SK-N-SH treated with all-trans-retinoic acid at 6 μM for 48 hours (cell line): ENCODE measurements at regions not wholly inside any gene's neighbourhood (a gene's known extent, or its start where the extent isn't known, plus 50 kb on each side); places are given as distances from the start of the nearest gene placed in this dataset.

Source experiments
- ATAC-seq: fragments of 200-7000 bp; cut with Tn5 transposase; 3 replicates; pipeline ENCODE4 v1.9.1; 2020; ENCODE audit warnings: mild to moderate bottlenecking, moderate library complexity
- ARNTL ChIP-seq: fragments of 450-650 bp; formaldehyde crosslinking; IDR thresholded peaks from 2 replicates; pipeline ENCODE4 v1.5.0; 2020; ENCODE audit warnings: low read depth, mild to moderate bottlenecking, moderate library complexity, borderline replicate concordance
- BACH2 ChIP-seq: fragments of 250-450 bp; sonication (Bioruptor Pico); IDR thresholded peaks from 2 replicates; pipeline ENCODE4 v1.9.0; 2021; ENCODE audit warnings: mild to moderate bottlenecking, borderline replicate concordance
- CREB5 ChIP-seq: fragments of 250-450 bp; sonication (Bioruptor Pico); IDR thresholded peaks from 2 replicates; pipeline ENCODE4 v1.5.1; 2020; ENCODE audit warnings: low read depth, mild to moderate bottlenecking, moderate library complexity
- CSDC2 ChIP-seq: fragments of 250-450 bp; sonication (Bioruptor Pico); IDR thresholded peaks from 2 replicates; pipeline ENCODE4 v1.5.0; 2020; ENCODE audit warnings: mild to moderate bottlenecking, moderate library complexity
- CSRNP3 ChIP-seq: fragments of 250-450 bp; sonication (Bioruptor Pico); IDR thresholded peaks from 2 replicates; pipeline ENCODE4 v1.5.1; 2021; ENCODE audit warnings: mild to moderate bottlenecking, moderate library complexity
- ESRRG ChIP-seq: fragments of 250-450 bp; sonication (Bioruptor Pico); IDR thresholded peaks from 2 replicates; pipeline ENCODE4 v1.6.1; 2021; ENCODE audit warnings: mild to moderate bottlenecking
- GLIS3 ChIP-seq: fragments of 250-450 bp; sonication (Bioruptor Pico); IDR thresholded peaks from 2 replicates; pipeline ENCODE4 v1.5.0; 2020; ENCODE audit warnings: mild to moderate bottlenecking, moderate library complexity
- ISL1 ChIP-seq: fragments of 250-450 bp; sonication (Bioruptor Pico); IDR thresholded peaks from 2 replicates; pipeline ENCODE4 v2.1.2; 2022; ENCODE audit warnings: mild to moderate bottlenecking, moderate library complexity
- OSR1 ChIP-seq: fragments of 250-450 bp; sonication (Bioruptor Pico); IDR thresholded peaks from 2 replicates; pipeline ENCODE4 v1.8.0; 2022; ENCODE audit warnings: moderate library complexity, mild to moderate bottlenecking, inconsistent platforms
- PATZ1 ChIP-seq: fragments of 250-450 bp; sonication (Bioruptor Pico); IDR thresholded peaks from 2 replicates; pipeline ENCODE4 v1.8.0; 2020; ENCODE audit warnings: mild to moderate bottlenecking, moderate library complexity, borderline replicate concordance
- POU6F1 ChIP-seq: fragments of 250-450 bp; sonication (Bioruptor Pico); IDR thresholded peaks from 2 replicates; pipeline ENCODE4 v1.8.0; 2021; ENCODE audit warnings: low read depth, mild to moderate bottlenecking, moderate library complexity, borderline replicate concordance
- PPARA ChIP-seq: fragments of 250-450 bp; sonication (Bioruptor Pico); IDR thresholded peaks from 2 replicates; pipeline ENCODE4 v1.5.0; 2020; ENCODE audit warnings: mild to moderate bottlenecking, borderline replicate concordance
- RARB ChIP-seq: fragments of 250-450 bp; sonication (Bioruptor Pico); IDR thresholded peaks from 2 replicates; pipeline ENCODE4 v1.8.0; 2021; ENCODE audit warnings: mild to moderate bottlenecking, moderate library complexity
- SNAI2 ChIP-seq: fragments of 250-450 bp; sonication (Bioruptor Pico); IDR thresholded peaks from 2 replicates; pipeline ENCODE4 v1.5.0; 2020; ENCODE audit warnings: mild to moderate bottlenecking, moderate library complexity
- TCF4 ChIP-seq: fragments of 250-450 bp; sonication (Bioruptor Pico); IDR thresholded peaks from 2 replicates; pipeline ENCODE4 v1.8.0; 2021; ENCODE audit warnings: mild to moderate bottlenecking, moderate library complexity, borderline replicate concordance
- TOX ChIP-seq: fragments of 250-450 bp; sonication (Bioruptor Pico); IDR thresholded peaks from 2 replicates; pipeline ENCODE4 v1.8.0; 2021; ENCODE audit warnings: mild to moderate bottlenecking, moderate library complexity, borderline replicate concordance
- TSHZ2 ChIP-seq: fragments of 250-450 bp; sonication (Bioruptor Pico); IDR thresholded peaks from 2 replicates; pipeline ENCODE4 v1.5.0; 2020; ENCODE audit warnings: mild to moderate bottlenecking, moderate library complexity
- ZFP3 ChIP-seq: fragments of 250-450 bp; sonication (Bioruptor Pico); IDR thresholded peaks from 2 replicates; pipeline ENCODE4 v1.5.0; 2020; ENCODE audit warnings: mild to moderate bottlenecking, moderate library complexity
- ZFP30 ChIP-seq: fragments of 450-650 bp; formaldehyde crosslinking; IDR thresholded peaks from 2 replicates; pipeline ENCODE4 v1.5.0; 2022; ENCODE audit warnings: mild to moderate bottlenecking, moderate library complexity
- ZNF565 ChIP-seq: fragments of 450-650 bp; formaldehyde crosslinking; conservative IDR thresholded peaks from 2 replicates; pipeline ENCODE4 v1.5.0; 2020; ENCODE audit warnings: low read depth, mild to moderate bottlenecking, moderate library complexity
- ZNF70 ChIP-seq: fragments of 450-650 bp; formaldehyde crosslinking; IDR thresholded peaks from 2 replicates; pipeline ENCODE4 v1.5.0; 2020; ENCODE audit warnings: mild to moderate bottlenecking, moderate library complexity
- ZNF8 ChIP-seq: fragments of 450-650 bp; formaldehyde crosslinking; IDR thresholded peaks from 2 replicates; pipeline ENCODE4 v1.5.0; 2020; ENCODE audit warnings: mild to moderate bottlenecking, moderate library complexity

GRCh38 chr4:159979953-159980352, 877.1 kb downstream of the RAPGEF2 start:
- TF ChIP-seq ISL1 (CRISPR knock-in tag) (no peak), BACH2 (no peak), ZNF70 (CRISPR knock-in tag) (no peak), ZNF8 (no peak), RARB (CRISPR knock-in tag) (no peak), ESRRG (CRISPR knock-in tag) (no peak), PPARA (no peak), POU6F1 (no peak), TSHZ2 (CRISPR knock-in tag) (no peak), GLIS3 (CRISPR knock-in tag) (no peak), ZNF565 (CRISPR knock-in tag) (no peak)
- TF ChIP-seq, all 23 proteins: peak for 0
- ATAC-seq, result no peak

GRCh38 chr4:159980826-159981468, 878.1 kb downstream of the RAPGEF2 start:
- ATAC-seq, result no peak
- TF ChIP-seq PATZ1 (CRISPR knock-in tag), result no peak
- TF ChIP-seq ZNF565 (CRISPR knock-in tag), result no peak
- TF ChIP-seq RARB (CRISPR knock-in tag), result no peak
- TF ChIP-seq SNAI2 (CRISPR knock-in tag), result no peak
- no peak for TF ChIP-seq ZNF8
- no peak for TF ChIP-seq ZNF70 (CRISPR knock-in tag)
- TF ChIP-seq ZFP3 (CRISPR knock-in tag), result no peak
- TF ChIP-seq BACH2, result no peak
- TF ChIP-seq TCF4 (CRISPR knock-in tag), result no peak
- TF ChIP-seq TSHZ2 (CRISPR knock-in tag), result no peak

GRCh38 chr4:159981469-159981856, 878.6 kb downstream of the RAPGEF2 start:
- TF ChIP-seq GLIS3 (CRISPR knock-in tag), result no peak
- TF ChIP-seq PPARA, result no peak
- TF ChIP-seq ZFP3 (CRISPR knock-in tag), result no peak
- no peak for TF ChIP-seq CREB5 (CRISPR knock-in tag)
- TF ChIP-seq BACH2, result no peak
- no peak for TF ChIP-seq OSR1 (CRISPR knock-in tag)
- no peak for TF ChIP-seq ZNF565 (CRISPR knock-in tag)
- no peak for TF ChIP-seq RARB (CRISPR knock-in tag)
- no peak for TF ChIP-seq POU6F1
- no peak for TF ChIP-seq CSDC2 (CRISPR knock-in tag)
- no peak for TF ChIP-seq ESRRG (CRISPR knock-in tag)
- TF ChIP-seq ARNTL (CRISPR knock-in tag), result no peak
- no peak for TF ChIP-seq ZFP30 (CRISPR knock-in tag)
- TF ChIP-seq TOX (CRISPR knock-in tag), result no peak
- TF ChIP-seq TCF4 (CRISPR knock-in tag), result no peak
- no peak for TF ChIP-seq SNAI2 (CRISPR knock-in tag)
- TF ChIP-seq ZNF8, result no peak
- no peak for TF ChIP-seq CSRNP3 (CRISPR knock-in tag)
- no peak for ATAC-seq
